ENCODE measurements at regions not wholly inside any gene's neighbourhood (a gene's known extent, or its start where the extent isn't known, plus 50 kb on each side); places are given as distances from the start of the nearest gene placed in this dataset.

GRCh38 chr2:176746411-176746810, 466.2 kb upstream of the HNRNPA3 start:
- Histone ChIP-seq H3K36me3 (ENCODE audit: control insufficient read depth, insufficient read depth, low read length) (no peaks in the 10 kb centered on the region), H3K27me3 (ENCODE audit: control insufficient read depth, insufficient read depth, low read length) (no peaks in the 10 kb centered on the region), H3K4me3 (ENCODE audit: low read depth, low read length) (no peak overlapping the region)
- CTCF ChIA-PET: interaction anchor here (0.7 to 0.9 kb wide), 2 partner anchors 21 to 1661 kb away, joined by 4 read pairs; no protein-coding TSS in a partner anchor
- TF ChIP-seq CTCF (IDR thresholded peaks at IDR 0.05; ENCODE audit: insufficient read depth, low read depth, low read length): no peak
- DNase-seq (ENCODE audit: low read depth): no peak
- POLR2A ChIA-PET: no interaction called here

- ChIA-PET POLR2A (no interaction called here), CTCF (interaction anchor here (1.3 kb wide), 1 partner anchor 10 kb away, joined by 3 read pairs; no protein-coding TSS in a partner anchor)
- DNase-seq (ENCODE audit: low read depth): no peak
- TF ChIP-seq CTCF (IDR thresholded peaks at IDR 0.05; ENCODE audit: insufficient read depth, low read depth, low read length): no peak
- H3K27me3 ChIP-seq (ENCODE audit: control insufficient read depth, insufficient read depth, low read length): no peaks in the 10 kb centered on the region
- H3K36me3 ChIP-seq (ENCODE audit: control insufficient read depth, insufficient read depth, low read length): no peaks in the 10 kb centered on the region
- H3K4me3 ChIP-seq (ENCODE audit: low read depth, low read length): no peak overlapping the region
Measured at GRCh38 chr2:176747506-176747905, 465.1 kb upstream of the HNRNPA3 start.

GRCh38 chr2:176747928-176748327, 464.7 kb upstream of the HNRNPA3 start:
- Histone ChIP-seq H3K36me3 (ENCODE audit: control insufficient read depth, insufficient read depth, low read length) (no peaks in the 10 kb centered on the region), H3K4me3 (ENCODE audit: low read depth, low read length) (no peak overlapping the region), H3K27me3 (ENCODE audit: control insufficient read depth, insufficient read depth, low read length) (no peaks in the 10 kb centered on the region)
- DNase-seq (ENCODE audit: low read depth): no peak
- no peak for TF ChIP-seq CTCF (IDR thresholded peaks at IDR 0.05; ENCODE audit: insufficient read depth, low read depth, low read length)
- POLR2A ChIA-PET: no interaction called here
- CTCF ChIA-PET: interaction anchor here (1.3 kb wide), 1 partner anchor 9 kb away, joined by 3 read pairs; no protein-coding TSS in a partner anchor

- ChIA-PET CTCF (no interaction called here), POLR2A (no interaction called here)
- TF ChIP-seq CTCF (IDR thresholded peaks at IDR 0.05; ENCODE audit: insufficient read depth, low read depth, low read length): no peak
- no peaks in the 10 kb centered on the region for H3K27me3 ChIP-seq (ENCODE audit: control insufficient read depth, insufficient read depth, low read length)
- no peaks in the 10 kb centered on the region for H3K36me3 ChIP-seq (ENCODE audit: control insufficient read depth, insufficient read depth, low read length)
- DNase-seq (ENCODE audit: low read depth): no peak
- no peak overlapping the region for H3K4me3 ChIP-seq (ENCODE audit: low read depth, low read length)
Measured at GRCh38 chr2:176748662-176749061, 463.9 kb upstream of the HNRNPA3 start.

GRCh38 chr2:176751314-176752227, 461.0 kb upstream of the HNRNPA3 start:
- CTCF ChIA-PET: no interaction called here
- POLR2A ChIA-PET: no interaction called here
- H3K27me3 ChIP-seq (ENCODE audit: control insufficient read depth, insufficient read depth, low read length): no peaks in the 10 kb centered on the region
- H3K4me3 ChIP-seq (ENCODE audit: low read depth, low read length): no peak overlapping the region
- DNase-seq (ENCODE audit: low read depth): no peak
- TF ChIP-seq CTCF (IDR thresholded peaks at IDR 0.05; ENCODE audit: insufficient read depth, low read depth, low read length): no peak
- no peaks in the 10 kb centered on the region for H3K36me3 ChIP-seq (ENCODE audit: control insufficient read depth, insufficient read depth, low read length)
